OCI-M2 (cell line): ENCODE measurements at regions not wholly inside any gene's neighbourhood (a gene's known extent, or its start where the extent isn't known, plus 50 kb on each side); places are given as distances from the start of the nearest gene placed in this dataset.
"Not testable (repeated sequence)": the region's sequence is repeated elsewhere in the genome, so short reads cannot be mapped to it uniquely, and the experiment has no call there.

Source experiments
- DNase-seq: peaks from one replicate; lab custom pipeline; 2025; ENCODE audit not compliant: unreplicated experiment; lab: John Stamatoyannopoulos, UW

DNA sequence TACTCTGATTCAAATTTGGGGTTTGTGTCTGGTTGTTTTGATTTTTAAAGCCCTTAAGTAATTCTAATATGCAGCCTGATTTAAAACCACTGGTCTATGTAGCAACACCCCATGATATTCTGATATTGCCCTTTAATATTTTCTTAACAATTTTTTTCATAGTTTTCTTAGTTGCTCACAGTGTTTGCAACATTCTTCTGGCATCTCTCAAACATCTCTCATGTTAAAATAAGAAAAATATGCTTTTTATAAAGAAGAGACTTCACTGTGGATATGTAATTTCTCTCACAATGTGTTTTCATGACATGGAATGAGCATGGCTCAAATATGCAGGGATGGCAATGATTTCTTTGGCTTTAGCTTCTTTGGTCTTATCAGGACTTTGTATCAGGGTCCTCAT, 183.7 kb downstream of the TAF11L14 start:
- no peak for DNase-seq

DNA sequence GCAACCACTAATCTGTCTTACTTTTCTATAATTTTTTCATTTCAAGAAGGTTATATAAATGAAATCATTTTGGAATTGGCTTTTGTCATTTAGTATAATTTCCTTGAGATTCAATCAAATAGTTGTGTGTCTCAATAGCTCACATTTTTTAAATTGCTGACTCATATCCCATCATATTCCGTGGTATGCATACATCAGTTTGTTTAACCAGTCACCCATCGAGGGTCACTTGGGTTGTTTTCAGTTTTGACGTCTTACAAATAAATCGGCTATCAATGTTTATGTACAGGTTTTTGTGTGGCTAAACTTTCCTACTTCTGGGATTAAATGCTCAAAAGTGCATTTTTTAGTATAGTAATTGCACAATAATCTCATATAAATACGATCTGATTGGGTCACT, 185.5 kb downstream of the TAF11L14 start:
- DNase-seq = no peak

DNA sequence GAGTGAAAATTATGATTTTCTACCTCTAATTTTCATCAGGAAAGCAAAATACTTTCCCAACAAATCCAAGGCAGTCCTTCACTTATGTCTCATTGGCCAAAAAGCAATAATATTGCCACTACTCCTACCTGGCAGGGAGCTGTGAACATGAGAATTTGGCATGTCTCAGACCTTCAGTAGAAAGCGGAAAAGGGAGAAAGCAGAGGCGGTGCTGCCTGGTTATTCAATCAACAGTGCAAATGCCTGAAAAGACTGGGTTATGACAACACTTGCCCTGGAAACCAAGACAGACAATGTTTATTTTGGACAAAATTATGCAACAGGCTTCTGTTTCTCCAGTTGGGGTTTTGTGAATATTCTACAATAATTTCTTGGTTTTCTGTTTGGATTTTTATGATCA, 194.4 kb downstream of the TAF11L14 start:
- no peak for DNase-seq

DNA sequence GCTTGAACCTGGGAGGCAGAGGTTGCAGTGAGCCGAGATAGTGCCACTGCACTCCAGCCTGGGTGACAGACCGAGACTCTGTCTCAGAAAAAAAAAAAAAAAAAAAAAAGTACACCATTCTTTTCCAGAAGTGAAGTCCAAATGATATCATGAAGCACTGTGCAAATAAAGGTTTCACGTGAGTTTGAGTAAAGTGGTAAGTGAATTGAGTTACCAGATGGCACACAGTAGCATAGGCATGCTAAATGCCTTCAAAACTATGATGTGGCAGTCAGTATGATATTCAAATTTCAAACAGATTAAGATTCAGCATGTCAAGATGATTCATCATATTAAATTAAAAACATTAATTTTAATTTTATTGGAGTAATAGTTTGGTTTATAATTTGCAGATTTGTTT, 195.2 kb downstream of the TAF11L14 start:
- DNase-seq = no peak

DNA sequence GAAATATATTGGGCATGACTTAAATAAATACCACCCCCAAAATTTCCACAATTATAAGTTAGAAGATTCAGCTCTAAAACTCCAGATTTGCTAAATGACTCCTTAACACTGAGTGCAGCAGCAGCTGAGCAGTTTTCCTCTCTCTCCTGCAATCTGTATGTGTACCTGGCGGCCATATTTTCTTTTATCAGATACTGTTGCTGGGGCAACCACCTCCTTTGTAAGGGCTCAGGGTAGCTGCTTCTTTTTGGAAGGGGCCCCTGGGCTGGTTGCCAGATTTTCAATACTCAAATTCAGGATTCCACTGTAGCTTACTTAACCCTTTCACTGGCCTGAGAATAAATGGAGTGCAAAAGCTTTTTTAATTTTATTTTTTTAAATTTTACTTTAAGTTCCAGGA, 197.0 kb downstream of the TAF11L14 start:
- no peak for DNase-seq

DNA sequence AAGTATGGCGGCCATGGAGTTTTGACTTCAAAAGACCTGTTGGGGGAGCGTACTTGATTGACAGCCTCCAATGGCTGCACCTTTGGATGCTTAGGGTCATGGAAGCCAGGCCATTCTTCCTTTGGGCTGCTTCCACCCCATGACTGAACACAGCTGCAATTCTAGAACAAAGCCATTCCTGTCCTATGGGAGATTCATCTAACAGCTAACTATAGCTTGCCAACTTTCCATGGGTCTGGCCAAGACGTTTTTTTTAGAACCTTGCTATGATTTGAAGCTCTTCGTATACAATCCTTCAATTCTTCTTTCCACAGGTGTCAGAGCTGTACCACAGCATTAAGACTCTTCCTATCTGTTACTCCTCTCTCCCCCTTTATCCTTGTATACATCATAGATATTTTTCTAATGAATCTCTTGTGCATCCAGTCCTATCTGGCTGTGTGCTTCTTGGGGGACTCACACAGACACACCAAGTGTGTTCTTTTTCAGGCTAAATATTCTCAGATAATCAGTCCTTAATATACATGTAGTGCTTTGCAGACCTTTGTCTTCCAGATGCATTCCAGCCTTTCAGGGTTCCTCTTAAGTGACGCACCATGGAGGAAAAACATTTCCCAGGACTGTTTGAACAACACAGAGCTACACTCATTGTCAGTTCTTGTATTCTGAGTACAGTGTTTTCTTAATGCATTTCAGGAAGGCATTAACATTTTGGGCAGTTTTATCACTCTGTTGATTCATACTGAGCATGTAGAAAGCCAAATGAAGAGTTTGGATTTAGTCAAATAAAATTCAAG, 198.9 kb downstream of the TAF11L14 start:
- DNase-seq = no peak

DNA sequence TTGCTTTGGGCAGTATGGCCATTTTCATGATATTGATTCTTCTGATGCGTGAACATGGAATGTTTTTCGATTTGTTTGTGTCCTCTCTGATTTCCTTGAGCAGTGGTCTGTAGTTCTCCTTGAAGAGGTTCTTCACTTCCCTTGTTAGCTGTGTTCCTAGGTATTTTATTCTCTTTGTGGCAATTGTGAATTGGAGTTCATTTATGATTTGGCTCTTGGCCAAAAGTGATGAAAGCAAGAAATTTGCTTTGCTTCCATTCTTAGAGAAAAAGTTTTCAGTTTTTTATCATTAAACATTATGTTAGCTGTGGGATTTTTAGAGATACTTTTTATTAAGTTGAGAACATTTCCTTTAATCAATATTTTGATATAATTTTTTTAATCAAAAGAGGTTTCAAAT, 203.5 kb downstream of the TAF11L14 start:
- no peak for DNase-seq

DNA sequence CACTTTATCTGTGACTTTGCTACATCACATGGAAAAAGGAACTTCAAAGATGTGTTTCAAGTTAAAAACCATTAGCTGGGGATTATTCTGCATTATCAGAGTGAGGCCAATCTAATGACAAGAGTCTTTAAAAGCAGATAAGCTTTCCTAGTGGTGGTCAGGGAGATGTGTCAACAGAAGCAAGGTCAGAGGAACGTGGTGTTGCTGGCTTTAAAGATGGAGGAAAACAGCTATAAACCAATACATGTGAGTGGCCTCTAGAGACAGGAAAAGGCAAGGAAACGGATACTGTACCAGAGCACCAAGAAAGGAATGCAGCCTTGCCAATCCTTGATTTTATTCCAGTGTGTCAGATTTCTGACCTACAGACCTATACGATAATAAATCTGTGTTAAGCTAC, 204.2 kb downstream of the TAF11L14 start:
- DNase-seq = no peak

DNA sequence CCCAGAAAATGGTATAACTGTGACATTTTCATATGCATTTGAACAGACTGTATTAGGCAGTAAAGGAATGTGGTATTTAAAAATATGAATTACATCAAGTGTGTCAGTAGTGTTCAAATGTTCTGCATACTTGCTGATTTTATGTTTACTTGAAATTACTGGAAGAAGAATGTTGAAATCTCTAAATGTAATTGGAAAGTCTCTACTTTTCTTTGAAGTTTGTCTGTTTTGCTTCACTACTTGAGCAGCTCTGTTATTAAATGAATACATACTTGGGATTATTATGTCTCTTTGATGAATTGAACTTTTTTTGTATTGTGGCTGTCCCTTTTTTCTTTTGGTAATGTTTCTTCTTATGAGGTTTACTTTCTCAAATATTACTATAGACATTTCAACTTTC, 205.6 kb downstream of the TAF11L14 start:
- no peak for DNase-seq

DNA sequence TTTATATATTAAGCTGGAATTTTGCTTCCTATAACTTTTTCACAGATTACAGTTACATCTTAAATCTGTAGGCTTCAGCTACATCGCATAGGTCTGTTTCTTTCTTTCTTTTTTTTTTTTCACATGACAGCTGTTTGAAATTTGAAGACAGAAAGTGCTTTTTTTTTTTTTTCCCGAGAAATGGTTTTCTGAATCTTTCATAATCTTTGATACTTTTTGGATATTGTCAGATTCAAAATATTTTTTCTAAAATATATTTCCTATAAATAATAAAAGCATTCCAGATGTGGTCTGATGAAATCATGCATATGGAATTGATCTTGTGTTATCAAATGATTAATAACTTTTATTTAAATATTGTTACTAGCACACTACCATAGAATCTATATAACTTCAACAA, 212.2 kb downstream of the TAF11L14 start:
- DNase-seq = no peak

DNA sequence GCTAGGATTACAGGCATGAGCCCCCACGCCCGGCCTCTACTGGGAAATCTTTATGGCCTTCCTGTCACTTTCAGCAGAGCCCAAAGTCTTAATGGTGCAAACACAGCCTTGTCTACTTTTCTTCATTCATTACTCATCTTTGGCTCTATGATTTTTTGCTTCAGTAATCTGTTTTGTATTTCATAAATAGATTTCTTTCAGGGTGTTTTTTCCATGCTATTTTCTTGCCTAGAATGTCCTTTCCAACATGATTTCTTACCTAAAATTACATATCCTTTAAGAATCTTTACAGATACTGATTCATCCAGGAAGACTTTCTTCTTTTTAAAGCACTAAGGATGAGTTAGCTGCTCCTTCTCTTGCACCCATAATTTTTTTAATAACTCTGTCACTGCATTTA, 213.0 kb downstream of the TAF11L14 start:
- DNase-seq = no peak

DNA sequence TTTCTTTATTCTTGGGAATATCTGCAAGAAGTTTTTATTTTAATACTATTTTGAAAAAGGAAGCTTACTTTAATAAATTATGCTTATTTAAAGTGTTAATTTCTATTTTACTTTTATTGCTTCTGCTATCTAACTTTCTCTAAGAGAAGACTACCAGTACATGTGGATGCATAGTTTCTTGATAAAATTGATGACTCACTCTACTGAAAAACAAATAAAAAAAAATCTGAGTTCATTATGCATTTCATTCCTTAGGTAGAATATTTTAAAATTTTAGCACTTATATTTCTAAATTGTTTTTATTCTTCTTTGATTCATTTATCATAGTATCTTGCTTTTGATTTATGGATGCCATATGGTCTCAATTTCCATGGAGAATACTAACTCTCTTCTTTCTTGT, 217.9 kb downstream of the TAF11L14 start:
- no peak for DNase-seq

DNA sequence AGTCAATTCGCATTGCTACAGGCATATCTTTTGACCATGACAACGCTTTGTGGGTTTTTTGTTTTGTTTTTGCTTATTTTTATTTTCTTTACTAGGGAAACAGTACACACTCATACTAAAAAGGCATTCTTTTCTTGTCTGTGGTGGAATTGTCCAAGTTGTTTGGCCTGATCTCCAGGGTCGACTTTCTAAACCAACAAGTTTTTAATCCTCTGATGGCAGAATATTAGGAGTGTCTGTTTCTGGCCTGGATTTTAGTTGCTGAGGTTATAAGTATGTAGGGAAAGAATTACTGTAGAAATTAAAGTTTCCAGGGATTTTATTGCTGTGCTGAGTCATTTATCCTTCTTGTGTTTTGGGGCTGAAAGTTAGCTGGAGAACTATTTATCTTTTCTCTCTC, 218.5 kb downstream of the TAF11L14 start:
- DNase-seq = no peak

DNA sequence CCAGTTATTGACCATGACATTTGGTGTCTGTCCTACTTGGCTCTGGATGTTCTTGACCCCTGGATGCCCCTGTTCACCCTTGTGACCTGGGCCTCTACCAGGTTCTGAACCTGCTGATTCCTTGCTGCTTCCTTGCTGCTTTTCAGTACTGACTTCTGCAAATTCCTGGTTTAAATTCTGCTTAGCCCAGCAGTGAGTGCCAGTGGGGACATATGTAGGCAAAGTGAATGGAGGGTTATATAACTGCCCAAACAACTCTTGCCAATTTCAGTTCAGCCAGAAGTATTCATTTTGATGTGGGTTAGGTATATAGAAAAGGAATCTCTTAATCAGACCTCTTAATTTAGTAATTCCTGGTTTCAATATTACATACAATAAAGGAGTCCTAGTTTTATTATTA, 220.6 kb downstream of the TAF11L14 start:
- DNase-seq = no peak

DNA sequence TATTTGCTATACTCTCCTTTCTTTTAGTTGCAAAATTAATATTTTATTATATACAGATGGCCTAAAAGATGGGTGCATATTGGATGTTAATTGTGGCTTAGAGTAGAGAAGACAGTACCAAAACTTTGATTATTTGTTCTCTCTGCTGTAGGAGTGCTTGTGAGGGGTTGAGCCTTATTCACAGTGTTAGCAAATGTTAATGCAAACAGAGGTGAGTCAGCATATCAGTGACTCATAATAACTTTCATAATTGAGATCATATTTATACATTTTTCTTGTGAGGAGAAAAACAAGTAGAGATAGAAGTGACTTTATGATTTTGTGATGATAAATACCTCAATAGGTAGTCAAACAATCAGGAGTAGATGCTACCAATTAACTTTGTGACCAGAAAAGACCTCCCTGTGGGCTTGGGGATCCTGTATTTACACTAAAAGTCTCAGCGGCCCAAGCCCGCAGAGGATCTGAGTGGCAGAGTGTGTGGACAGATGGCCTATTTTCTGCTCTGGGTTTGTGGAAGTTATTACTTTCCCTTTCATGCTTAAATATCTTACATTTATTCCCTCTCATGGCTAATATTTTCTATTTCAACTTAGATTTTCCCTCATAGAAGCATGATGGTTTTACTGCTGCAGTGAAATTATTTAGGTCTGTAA, 226.5 kb downstream of the TAF11L14 start:
- DNase-seq = no peak

DNA sequence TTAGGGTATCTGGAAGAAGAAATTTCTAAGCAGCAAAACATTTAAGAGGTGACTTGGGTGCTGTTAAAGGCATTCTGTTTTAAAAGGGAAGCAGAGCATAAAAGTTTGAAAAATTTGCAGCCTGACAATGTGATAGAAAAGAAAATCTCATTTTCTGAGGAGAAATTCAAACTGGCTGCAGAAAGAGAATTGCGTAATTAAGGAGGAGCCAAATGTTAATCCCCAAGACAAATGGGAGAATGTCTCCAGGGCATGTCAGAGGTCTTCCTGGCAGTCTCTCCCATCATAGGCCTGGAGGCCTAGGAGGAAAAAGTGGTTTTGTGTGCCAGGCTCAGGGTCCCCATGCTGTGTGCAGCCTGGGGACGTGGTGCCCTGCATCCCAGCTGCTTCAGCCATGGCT, 230.6 kb downstream of the TAF11L14 start:
- DNase-seq = not testable (repeated sequence)

DNA sequence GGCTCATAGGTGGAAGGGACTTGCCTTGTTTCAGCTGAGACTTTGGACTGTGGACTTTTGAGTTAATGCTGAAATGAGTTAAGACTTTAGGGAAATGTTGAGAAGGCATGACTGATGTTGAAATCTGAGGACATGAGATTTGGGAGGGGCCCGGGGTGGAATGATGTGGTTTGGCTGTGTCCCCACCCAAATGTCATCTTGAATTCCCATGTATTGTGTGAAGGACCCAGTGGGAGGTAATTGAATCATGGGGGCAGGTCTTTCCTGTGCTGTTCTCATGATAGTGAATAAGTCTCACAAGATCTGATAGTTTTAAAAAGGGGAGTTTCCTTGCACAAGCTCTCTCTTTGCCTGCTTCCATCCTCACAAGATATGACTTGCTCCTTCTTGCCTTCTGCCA, 231.7 kb downstream of the TAF11L14 start:
- DNase-seq = not testable (repeated sequence)

DNA sequence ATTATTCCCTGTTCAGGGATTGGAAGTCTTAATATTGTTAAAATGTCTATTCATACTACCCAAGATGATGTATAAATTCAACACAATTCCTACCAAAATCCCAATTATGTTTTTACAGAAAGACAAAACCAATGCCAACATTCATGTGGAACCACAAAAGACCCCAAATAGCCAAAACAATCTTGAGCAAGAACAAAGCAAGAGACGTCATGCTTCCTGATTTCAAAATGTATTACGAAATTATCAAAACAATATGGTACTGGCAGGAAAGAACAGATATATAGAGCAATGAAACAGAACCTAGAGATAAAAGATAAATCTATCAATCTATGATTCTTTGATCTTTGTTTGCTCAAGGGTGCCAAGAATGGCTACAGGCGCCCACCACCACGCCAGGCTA, 237.9 kb downstream of the TAF11L14 start:
- no peak for DNase-seq

DNA sequence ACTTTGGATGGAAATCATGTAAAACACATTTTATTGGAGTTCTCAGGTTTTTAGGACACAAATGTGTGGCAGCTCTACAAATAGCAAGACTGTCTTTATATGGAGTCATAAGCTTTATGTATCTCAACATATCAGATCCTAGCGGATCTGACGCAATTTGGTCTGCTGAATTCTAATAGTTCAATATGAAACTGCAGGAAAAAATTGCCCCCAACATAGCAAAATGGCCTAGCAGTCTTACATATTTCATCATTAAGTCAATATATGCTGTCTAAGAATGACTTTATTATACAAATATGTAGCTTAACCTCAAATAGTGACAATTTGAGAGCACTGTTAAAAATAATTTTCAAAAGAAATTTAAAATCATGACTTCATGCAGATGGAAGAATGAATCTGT, 244.3 kb downstream of the TAF11L14 start:
- no peak for DNase-seq

DNA sequence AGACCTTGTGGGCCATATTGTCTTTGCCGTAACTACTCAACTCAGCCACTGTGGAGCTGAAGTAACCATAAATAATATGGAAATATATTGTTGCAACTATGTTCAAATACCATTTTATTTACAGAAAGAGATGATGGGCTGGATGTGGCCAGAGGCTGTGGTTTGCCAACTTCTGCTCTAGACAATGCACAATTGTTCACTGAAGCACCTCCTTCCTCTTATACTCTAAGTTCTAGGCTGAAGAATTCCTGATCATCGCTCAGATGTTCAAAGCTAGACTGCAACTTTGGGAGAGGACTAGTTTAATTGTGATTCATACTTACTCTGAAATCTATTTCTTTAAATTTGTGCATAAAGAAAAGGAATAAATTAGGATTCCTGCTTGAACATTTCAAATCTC, 245.0 kb downstream of the TAF11L14 start:
- no peak for DNase-seq

DNA sequence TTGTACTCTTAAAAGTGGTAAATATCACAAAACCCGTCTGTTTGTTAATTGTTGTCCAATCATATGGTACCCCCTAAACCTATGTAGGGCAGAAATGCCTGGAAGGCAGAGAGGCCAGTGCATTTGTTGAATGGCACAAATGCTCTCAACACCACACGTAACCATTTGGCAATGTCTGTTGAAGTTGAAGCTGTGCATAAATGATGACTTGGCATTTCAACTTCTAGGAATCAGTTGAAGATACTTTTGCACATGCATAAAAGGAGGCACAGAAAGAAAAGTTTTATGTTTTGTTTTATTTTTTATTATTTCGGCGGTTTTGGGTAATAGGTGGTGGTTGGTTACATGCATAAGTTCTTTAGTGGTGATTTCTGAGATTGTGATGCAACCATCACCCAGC, 246.6 kb downstream of the TAF11L14 start:
- DNase-seq = no peak

DNA sequence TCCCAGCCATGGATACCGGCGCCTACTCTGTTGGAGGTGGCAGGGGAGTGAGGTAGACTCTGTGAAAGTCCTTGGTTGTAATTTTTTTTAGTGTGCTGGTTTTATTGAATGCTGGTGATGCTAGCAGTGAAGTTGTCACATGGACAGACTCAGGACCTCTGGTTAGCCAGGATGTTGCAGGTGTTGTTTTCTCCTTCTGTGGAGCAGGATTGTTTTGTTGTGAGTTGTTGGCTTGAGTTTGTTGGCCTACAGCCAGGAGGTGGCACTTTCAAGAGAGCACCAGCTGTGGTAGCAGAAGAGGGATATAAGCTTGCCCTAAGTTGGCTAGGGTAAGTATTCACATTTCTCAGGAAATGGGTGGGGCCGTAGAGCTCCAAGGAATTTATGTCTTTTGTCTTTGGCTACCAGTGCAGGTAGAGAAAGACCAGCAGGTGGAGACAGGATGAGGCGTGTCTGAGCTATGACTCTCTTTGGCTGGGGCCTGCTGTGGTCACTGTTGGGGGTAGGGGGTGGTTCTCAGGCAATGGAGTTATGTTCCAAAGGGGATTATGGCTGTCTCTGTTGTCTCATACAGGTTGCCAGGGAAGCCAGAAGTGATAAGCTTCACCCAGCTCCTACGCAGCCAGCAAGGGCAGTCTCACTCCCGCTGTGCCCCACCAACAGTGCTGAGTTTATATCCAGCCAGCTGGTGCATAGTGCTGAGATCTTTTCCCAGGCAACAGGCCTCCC, 248.7 kb downstream of the TAF11L14 start:
- no peak for DNase-seq
